HTR-8/SVneo (cell line): ENCODE measurements at regions not wholly inside any gene's neighbourhood (a gene's known extent, or its start where the extent isn't known, plus 50 kb on each side); places are given as distances from the start of the nearest gene placed in this dataset.
"Not testable (repeated sequence)": the region's sequence is repeated elsewhere in the genome, so short reads cannot be mapped to it uniquely, and the experiment has no call there.

Experiments
- DNase-seq: peaks from one replicate; pipeline ENCODE4 v3.0.0; 2011; ENCODE audit warnings: low spot score, mixed read lengths; ENCODE audit not compliant: insufficient read length
- FAIRE-seq: peaks from 2 replicates; lab custom pipeline; 2011; peaks lifted over from hg19 to GRCh38; lab: Jason Lieb, UNC

DNA sequence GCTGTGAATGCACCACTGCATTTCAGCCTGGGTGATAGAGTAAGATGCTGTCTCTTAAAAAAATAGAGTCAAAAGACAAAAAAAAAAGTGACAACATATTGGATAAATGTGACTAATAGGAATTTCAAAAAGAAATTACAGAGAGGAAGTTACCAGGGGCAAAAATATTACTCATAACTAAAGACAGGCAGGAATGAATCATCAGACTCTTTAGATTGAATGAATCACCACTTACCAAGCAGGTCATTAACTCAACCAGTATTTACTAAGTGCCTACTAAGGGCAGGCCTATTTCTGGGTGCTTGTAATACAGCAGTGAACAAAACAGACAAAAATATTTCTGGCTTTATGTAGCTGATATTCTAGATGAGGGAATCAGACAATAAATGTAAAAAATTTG, 301.3 kb downstream of the UBE2NL start:
- FAIRE-seq, DNase-seq: not testable (repeated sequence)

DNA sequence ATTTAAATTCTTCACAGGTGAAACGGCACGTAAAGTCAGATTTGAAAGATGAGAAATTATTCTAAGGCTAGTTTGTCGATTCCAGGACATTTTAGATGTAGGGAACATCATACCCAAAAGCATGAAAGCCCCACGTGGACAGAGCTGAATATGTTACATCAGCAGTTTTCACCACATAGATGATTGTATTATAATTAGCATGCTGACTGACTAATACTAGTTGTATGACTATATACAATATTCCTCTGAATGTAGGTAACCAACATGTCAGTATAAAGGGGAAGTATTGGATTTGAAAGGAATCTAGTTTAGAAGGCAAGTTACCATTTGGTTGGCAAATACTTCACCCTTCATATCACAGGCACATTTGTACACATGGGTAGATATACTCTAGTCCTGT, 304.6 kb downstream of the UBE2NL start:
- not testable (repeated sequence) for DNase-seq
- peak; percentile 95 for FAIRE-seq

DNA sequence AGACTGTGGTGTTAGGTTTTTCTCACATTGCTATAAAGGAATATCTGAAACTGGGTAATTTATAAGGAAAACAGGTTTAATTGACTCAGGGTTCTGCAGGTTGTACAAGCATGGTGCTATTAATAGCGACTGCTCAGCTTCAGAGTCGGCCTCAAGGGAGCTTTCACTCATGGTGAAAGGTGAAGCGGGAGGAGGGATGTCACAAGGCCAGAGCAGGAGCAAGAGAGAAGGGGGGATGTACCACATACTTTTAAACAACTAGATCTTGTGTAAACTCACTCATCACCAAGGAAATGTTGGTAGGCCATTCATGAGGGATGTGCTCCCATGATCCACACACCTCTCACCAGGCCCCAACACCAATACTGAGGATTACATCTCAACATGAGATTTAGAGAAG, 313.2 kb downstream of the UBE2NL start:
- FAIRE-seq: peak; percentile 97
- not testable (repeated sequence) for DNase-seq

DNA sequence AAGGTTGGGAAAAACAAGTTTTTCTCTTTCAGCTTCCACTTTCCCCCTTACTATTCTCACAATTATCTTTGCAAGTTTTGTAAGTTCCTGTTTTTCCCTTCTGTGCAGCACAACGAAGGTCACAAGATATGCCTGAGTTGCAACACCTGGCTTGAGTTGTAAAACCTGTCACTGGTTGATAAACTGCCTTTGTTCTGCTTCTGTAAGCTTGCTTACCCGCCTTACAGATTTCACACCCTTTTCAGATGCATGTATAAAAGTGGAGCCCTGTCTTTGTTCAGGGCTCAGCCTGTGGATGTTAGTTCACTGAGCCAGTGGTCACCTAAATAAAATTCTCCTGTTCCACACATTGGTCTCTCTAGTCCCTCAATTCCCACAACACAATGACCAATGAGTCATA, 318.9 kb downstream of the UBE2NL start:
- DNase-seq, FAIRE-seq: not testable (repeated sequence)

DNA sequence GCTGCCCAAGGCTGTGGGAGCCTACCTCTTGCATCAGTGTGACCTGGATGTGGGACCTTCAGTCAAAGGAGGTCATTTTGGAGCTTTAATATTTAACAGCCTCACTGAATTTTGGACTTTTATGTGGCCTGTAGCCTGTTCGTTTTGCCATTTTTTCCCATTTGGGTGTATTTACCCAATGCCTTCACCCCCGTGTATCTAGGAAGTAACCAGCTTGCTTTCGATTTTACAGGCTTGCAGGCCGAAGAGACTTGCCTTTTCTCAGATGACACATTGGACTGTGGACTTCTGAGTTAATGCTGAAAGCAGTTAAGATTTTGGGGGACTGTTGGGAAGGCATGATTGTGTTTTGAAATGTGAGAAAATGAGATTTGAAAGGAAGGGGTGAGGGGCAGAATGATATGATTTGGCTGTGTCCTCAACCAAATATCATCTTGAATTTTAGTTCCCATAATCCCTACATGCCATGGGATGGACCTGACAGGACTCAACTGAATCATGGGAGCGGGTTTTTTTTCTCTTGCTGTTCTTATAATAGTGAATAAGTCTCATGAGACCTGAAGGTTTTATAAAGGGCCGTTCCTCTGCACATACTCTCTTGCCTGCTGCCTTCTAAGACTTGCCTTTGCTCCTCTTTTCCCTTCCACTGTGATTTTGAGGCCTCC, 324.6 kb downstream of the UBE2NL start:
- peak; percentile 81 for FAIRE-seq
- not testable (repeated sequence) for DNase-seq

DNA sequence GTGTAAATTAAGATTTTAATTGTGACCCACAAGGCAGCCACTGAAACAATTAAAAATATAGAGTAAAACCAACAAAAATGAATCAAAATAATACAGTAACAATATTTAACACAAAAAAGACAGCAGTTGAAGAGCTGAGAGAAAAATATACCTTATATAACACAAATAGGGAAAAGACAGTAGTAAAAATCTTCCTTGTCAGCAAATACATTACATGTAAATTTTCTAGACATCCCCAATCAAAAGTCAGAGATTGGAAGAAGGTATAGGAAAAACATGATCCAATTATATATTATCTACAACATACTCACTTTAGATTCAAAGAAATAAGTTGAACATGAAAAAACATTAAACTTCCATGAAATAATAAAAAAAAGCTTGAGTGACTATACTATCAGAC, 330.8 kb downstream of the UBE2NL start:
- FAIRE-seq: no peak
- no peak for DNase-seq

DNA sequence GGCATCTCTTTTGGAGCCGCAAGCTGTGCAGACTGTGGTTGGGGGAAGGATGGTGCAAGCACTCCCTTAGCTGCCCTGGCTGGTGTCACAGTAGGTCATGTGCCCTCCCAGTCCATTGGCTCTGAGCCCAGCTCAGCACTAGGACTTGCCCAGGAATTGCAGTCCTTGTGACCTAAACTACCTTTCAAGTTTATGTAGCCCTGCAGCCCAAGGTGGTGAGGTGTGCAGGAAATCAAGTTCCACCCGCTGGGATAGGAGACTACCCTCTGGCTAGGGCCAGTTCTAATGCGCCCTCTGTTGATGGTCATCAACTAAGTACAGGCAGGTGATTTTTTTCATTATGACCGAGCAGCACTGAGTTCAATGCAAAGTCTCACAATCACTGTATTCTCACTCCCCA, 335.2 kb downstream of the UBE2NL start:
- FAIRE-seq: no peak
- no peak for DNase-seq

DNA sequence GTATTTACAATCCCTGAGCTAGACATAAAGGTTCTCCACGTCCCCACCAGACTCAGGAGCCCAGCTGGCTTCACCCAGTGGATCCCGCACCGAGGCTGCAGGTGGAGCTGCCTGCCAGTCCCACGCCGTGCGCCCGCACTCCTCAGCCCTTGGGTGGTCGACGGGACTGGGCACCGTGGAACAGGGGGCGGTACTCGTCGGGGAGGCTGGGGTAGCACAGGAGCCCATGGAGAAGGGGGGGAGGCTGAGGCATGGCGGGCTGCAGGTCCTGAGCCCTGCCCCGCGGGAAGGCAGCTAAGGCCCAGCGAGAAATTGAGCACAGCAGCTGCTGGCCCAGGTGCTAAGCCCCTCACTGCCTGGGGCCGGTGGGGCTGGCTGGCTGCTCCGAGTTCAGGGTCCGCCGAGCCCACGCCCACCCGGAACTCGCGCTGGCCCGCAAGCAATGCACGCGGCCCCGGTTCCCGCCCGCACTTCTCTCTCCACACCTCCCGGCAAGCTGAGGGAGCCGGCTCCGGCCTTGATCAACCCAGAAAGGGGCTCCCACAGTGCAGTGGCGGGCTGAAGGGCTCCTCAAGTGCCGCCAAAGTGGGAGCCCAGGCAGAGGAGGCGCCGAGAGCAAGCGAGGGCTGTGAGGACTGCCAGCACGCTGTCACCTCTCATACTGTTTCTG, 347.4 kb downstream of the UBE2NL start:
- FAIRE-seq: not testable (repeated sequence)

DNA sequence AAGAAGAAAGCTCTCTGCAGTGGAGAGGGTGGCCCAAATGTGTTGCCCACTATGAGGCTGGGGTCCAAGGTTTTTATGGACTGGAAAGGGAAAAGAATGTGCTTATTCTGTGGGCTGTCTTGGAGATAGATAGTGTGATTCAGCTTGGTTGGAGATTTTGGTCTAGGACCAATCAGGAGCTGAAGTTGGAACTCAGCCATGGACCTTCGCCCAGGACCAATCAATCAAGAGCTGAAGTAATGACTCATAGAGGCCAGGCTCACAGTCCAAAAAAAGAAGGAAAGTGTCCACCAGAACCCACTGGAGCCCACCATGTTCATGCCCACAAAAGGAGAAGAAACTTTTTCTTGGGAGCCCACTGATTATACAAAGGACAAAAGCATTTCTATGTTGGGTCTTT, 369.5 kb downstream of the UBE2NL start:
- DNase-seq (no peak), FAIRE-seq (no peak)

More for the DNA sequence above, 347.4 kb downstream of the UBE2NL start:
- DNase-seq: not testable (repeated sequence)

DNA sequence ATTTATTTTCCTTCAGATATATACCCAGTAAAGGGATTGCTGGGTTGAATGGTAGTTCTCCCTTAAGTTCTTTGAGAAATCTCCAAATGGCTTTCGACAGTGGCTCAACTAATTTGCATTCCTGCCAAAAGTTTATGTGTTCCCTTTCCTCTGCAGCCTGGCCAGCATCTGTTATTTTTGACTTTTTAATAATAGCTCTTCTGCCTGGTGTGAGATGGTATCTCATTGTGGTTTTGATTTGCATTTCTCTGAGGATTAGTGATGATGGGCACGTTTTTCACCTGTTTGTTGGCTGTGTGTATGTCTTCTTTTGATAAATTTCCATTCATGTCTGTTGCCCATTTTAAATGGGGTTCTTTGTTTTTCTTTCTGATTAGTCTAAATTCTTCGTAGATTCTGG, 375.2 kb downstream of the UBE2NL start:
- FAIRE-seq: no peak
- no peak for DNase-seq

DNA sequence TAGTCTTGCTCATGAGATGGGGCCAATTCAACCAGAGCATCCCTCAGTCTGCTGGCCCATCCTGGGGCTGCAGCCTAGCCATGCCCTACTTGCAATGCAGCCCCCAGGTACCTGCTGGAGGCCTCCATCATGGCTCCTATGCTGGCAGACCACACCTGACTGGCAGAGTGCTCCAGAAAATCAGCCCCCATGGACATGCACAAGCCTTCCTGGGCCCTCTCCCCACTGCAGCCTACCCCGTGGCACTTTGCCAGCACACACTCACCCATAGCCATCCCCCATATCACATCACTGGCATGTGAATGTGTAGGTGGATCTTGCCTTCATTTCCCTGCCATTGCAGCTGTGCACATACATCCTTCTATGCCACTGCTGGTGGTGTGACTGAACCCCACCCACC, 381.8 kb downstream of the UBE2NL start:
- DNase-seq (no peak), FAIRE-seq (no peak)

DNA sequence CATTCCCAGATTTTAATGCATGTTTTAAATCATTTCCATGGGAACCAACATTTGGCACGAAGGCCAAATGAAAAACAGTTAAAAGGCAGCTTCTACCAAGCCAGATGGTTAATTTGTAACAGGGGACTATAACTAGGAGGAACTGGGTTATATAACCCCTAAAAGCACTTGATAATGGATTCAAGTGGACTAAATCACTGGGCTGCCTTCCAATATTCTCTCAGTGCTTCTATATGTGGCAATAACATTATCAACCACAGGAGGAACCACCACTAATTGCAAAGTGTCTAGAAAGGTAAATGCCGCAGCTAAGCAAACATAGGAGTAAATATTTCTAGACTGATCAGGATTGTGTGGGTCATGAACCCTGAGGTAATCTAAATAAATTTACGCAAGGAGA, 391.5 kb downstream of the UBE2NL start:
- DNase-seq: no peak
- no peak for FAIRE-seq

DNA sequence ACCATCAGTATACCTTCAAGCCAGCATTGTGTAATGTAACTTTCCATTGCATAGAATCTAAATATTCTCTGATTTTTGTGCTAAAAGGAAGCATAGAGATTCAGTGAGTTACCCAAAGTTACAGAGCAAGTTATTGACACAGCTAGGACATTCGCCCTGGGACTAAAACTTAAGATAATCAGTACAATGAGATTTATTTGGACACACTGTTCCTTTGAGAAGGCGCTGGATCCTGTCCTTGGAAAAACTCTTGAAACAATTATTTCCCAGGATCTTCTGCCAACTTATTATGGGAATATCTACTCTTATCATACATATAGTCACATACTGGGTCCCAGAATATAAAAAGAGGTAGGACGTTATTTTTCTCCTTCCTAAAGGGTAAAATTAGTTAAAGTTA, 392.0 kb downstream of the UBE2NL start:
- FAIRE-seq (no peak), DNase-seq (no peak)

DNA sequence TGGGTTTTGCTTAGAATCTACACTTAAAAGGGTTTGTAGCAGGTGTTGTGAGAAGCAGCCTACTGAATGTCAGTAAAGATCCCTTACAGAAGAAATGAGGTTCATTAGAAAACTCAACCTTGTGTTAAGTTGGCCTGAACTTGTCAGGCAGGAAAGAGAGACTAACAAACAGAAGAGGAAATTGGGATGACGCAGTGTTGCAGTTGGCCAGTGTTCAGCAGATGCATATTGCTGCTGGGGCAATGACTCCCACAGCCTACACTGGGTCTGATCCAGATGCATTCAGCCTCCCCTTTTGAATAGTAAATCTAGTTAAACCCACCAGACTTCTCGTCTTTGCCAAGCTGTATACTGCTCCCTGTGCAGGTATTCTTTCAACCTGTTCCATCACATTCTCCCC, 409.4 kb downstream of the UBE2NL start:
- DNase-seq (no peak), FAIRE-seq (no peak)

DNA sequence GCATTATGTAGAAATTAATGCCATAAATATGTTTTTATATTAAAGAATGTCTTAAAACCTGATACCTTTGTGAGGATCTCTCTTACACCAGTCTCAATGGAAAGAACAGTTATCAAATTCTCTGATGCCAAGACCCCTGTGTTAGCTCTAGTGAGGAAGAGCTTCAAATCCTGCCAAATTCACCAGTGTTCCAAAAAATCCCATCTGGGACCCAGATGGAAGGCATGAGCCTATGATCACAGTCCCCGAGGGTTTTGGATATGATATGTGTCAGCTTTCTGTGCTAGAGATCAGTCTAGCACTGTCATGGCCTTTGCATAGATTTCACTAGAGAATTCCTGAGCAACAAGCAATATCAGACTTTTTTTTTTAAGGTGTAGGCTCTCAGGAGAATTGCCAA, 412.1 kb downstream of the UBE2NL start:
- no peak for FAIRE-seq

DNA sequence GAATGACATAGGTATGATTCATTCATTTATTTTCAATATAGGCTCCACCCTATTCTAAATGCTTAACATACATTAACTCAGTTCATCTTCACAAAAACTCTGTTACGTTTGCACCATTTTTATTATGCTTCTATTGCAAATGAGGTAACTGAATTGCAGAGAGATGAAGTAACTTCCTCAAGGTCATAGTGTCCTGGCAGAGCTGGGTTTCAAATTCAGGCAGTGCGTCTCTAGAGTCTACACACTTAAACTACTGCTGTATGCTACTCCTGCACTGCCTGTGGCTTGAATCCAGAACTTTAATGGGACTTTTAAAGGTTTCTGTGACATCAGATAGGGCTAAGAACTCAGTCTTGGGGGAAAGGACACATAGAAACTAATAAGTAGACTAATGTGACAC, 413.4 kb downstream of the UBE2NL start:
- DNase-seq (no peak), FAIRE-seq (no peak)

More for the DNA sequence above, 412.1 kb downstream of the UBE2NL start:
- DNase-seq: no peak

DNA sequence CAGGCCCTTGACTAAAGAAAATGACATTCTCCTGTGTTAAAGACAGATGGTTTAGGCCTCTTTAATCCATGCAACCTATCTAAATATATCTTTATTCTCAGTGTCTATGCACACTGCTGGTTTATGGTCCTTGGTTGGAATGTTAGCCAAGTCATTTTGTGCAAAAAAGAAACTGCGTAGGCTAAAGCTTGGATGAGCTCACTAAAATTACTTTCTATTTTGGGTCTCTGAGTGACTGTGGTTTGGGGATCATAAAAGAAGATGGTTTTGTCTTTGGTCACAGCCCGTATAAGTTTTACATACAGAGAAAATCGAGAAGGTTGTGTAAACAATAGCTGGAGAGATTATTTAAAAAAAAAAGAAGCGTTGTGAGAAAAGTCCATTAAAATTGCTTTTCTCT, 443.6 kb downstream of the UBE2NL start:
- FAIRE-seq: no peak
- DNase-seq: no peak

DNA sequence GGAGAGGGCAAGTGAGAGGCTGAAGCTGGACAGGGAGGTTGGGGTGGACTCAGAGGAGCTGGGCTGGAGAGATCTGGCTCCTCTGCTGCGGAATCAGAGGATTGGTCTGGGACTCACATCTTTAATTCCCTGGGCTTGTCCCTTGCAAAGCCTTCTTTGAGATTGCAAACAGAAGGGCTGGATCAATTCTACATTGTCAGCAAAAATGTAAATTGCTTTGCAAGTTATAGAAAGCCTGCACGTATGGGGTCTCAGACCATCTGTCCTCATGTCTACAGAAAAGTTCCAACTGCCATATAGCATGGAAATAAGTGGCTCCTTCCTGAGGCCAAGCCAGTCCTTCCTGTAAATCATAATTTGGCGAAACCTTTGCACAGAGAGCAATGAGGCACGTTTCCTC, 449.6 kb downstream of the UBE2NL start:
- DNase-seq (no peak), FAIRE-seq (no peak)

DNA sequence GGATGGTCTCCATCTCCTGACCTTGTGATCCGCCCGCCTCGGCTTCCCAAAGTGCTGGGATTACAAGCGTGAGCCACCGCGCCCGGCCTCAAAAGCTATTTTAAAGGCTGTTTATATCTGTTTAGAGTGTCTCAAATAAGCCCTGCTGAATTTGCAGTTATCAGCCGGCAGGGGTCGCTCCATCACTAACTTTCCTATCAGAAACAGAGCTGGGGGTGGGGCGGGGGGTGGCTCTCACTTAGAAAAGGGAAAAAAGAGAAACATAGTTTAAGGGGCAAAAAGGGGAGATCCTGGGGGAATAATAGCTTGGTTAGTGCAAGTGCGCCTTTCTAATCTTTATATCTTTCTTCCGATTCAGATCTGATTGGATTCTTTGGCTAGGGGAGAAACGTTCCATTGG, 450.7 kb downstream of the UBE2NL start:
- FAIRE-seq: no peak
- no peak for DNase-seq

DNA sequence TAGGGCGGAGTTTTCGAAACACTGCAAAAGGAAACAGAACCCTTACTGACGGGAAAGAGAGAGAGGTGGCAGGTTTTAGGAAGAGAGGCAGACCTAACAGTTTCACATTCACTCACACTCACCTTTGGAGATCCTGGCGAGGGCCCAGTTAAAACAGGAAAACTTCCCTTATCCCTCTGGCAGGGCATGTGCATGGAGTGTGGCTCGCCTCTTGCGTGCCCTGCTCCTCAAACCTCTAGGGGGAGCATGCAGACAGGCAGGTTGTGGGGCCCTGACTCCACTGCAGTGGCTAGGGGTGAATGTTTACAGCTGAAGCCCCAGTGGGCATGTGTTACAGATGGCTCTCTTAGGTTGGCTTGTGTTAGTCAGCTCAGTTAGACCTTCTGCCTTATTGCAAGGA, 451.5 kb downstream of the UBE2NL start:
- no peak for DNase-seq
- no peak for FAIRE-seq

DNA sequence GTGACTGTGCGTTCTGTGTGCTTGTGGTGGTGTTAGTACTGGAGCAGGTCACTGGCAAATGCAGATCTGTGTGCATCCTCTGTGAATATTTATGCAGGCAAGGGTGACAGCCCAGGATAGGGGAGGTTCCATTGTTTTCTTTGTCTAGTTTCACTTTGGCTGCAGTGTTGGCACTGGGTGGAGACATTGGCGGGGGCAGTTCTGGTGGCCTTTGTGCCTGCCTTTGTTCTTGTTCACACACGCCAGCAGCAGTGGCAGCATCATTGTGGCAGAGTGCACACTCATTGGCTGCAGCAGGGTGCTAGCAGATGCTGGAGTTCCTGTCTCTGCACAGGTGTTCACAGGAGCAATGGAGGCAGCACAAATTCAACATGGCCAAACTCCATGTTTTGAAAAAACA, 495.3 kb downstream of the UBE2NL start:
- FAIRE-seq: no peak
- no peak for DNase-seq

DNA sequence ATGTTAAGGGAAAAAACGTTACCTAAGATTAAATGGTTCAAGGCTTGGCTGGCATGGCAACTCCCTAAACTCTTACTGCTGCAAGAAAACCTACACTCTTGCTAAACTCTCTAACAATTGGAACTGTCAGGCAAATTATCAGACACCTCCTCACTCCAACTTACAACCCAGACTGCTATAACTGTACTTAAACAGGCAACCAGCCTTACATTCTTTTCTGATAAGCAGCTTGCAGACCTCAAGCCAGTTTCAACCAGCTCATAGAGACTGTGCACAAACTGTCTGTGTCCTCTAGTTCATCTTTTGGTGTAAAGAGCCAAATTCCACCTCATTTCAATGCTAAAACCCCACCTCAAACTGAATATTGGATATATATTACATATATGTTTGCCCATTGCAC, 504.9 kb downstream of the UBE2NL start:
- no peak for DNase-seq
- FAIRE-seq: no peak
